ENCODE measurements at regions not wholly inside any gene's neighbourhood (a gene's known extent, or its start where the extent isn't known, plus 50 kb on each side); places are given as distances from the start of the nearest gene placed in this dataset.

DNA sequence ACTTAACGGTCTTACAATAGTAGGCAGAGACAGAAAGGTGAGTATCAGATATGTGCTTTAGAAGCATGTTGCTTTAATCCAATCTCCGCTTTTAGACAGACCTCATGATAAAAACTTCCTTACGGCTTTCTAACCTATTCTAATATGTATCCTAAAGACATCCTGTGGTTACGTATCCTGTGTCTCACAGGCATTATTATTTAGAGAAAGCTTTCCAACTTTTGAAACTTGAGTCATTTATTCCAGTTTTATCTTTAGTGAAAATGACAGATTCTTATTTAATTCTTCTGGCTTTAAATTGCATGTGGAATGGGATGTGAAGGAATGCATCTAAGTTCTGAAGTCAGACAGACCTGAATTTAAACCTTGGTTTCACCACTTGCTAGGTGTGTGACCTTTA, 118.9 kb downstream of the OTUD1 start:
- Histone ChIP-seq H3K4me3 (ENCODE audit: low read length) (no peak overlapping the region), H3F3A (ENCODE audit: insufficient read depth, low read length, poor library complexity, severe bottlenecking) (no peaks in the 10 kb centered on the region), H2AFZ (ENCODE audit: low read depth, low read length) (no peak overlapping the region), H3K36me3 (ENCODE audit: insufficient read depth, low read length) (no peaks in the 10 kb centered on the region), H3K9me2 (ENCODE audit: insufficient read depth, low read length) (no peaks in the 10 kb centered on the region), H3K27ac (ENCODE audit: low read length) (no peak overlapping the region), H3K9me3 (ENCODE audit: low read length) (peaks cover 5% of the 10 kb centered on the region), H4K20me1 (ENCODE audit: insufficient read depth) (no peaks in the 10 kb centered on the region), H3K4me2 (ENCODE audit: low read length) (no peak overlapping the region), H3K79me2 (replicated peaks; ENCODE audit: insufficient read depth, low read length) (no peaks in the 10 kb centered on the region), H3K9ac (ENCODE audit: low read length) (no peak overlapping the region), H3K27me3 (ENCODE audit: insufficient read depth, low read depth, low read length) (no peaks in the 10 kb centered on the region)
- TF ChIP-seq, protein P1, sequence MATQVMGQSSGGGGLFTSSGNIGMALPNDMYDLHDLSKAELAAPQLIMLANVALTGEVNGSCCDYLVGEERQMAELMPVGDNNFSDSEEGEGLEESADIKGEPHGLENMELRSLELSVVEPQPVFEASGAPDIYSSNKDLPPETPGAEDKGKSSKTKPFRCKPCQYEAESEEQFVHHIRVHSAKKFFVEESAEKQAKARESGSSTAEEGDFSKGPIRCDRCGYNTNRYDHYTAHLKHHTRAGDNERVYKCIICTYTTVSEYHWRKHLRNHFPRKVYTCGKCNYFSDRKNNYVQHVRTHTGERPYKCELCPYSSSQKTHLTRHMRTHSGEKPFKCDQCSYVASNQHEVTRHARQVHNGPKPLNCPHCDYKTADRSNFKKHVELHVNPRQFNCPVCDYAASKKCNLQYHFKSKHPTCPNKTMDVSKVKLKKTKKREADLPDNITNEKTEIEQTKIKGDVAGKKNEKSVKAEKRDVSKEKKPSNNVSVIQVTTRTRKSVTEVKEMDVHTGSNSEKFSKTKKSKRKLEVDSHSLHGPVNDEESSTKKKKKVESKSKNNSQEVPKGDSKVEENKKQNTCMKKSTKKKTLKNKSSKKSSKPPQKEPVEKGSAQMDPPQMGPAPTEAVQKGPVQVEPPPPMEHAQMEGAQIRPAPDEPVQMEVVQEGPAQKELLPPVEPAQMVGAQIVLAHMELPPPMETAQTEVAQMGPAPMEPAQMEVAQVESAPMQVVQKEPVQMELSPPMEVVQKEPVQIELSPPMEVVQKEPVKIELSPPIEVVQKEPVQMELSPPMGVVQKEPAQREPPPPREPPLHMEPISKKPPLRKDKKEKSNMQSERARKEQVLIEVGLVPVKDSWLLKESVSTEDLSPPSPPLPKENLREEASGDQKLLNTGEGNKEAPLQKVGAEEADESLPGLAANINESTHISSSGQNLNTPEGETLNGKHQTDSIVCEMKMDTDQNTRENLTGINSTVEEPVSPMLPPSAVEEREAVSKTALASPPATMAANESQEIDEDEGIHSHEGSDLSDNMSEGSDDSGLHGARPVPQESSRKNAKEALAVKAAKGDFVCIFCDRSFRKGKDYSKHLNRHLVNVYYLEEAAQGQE (IDR thresholded peaks at IDR 0.05; ENCODE audit: borderline replicate concordance), result no peak
- TF ChIP-seq EZH2 (IDR thresholded peaks at IDR 0.05; ENCODE audit: borderline replicate concordance, insufficient read depth, low read length, poor library complexity, severe bottlenecking) (no peak), TAF1 (IDR thresholded peaks at IDR 0.05; ENCODE audit: low read depth) (no peak), RAD21 (conservative IDR thresholded peaks at IDR 0.05) (no peak), POLR2AphosphoS5 (IDR thresholded peaks at IDR 0.05) (no peak), MXI1 (conservative IDR thresholded peaks at IDR 0.05; ENCODE audit: poor library complexity, severe bottlenecking) (no peak)
- TF ChIP-seq, protein P2, sequence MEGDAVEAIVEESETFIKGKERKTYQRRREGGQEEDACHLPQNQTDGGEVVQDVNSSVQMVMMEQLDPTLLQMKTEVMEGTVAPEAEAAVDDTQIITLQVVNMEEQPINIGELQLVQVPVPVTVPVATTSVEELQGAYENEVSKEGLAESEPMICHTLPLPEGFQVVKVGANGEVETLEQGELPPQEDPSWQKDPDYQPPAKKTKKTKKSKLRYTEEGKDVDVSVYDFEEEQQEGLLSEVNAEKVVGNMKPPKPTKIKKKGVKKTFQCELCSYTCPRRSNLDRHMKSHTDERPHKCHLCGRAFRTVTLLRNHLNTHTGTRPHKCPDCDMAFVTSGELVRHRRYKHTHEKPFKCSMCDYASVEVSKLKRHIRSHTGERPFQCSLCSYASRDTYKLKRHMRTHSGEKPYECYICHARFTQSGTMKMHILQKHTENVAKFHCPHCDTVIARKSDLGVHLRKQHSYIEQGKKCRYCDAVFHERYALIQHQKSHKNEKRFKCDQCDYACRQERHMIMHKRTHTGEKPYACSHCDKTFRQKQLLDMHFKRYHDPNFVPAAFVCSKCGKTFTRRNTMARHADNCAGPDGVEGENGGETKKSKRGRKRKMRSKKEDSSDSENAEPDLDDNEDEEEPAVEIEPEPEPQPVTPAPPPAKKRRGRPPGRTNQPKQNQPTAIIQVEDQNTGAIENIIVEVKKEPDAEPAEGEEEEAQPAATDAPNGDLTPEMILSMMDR (IDR thresholded peaks at IDR 0.05; ENCODE audit: poor library complexity, severe bottlenecking), result no peak

DNA sequence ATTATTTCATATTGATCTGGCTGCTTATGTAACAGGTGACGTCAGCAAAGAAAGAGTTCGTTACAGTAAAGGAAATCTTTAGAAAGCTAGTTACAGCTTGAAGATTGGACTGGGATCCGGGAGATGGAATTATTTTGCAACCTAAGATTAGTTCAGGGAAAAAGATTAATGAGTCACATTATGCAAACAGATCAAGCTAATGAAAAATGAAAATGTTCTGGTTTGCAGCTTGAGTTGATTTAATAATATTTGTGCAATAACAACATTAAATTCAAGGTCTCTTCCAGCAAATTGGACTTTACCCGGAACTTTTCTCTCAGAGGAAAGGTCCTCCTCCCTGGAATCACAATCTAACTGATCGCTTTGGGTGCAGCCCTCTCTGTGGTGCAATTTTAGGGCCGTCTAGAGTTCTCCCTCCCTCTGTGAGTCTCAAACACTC, 119.5 kb downstream of the OTUD1 start:
- H3K79me2 ChIP-seq (replicated peaks; ENCODE audit: insufficient read depth, low read length), result no peaks in the 10 kb centered on the region
- no peak overlapping the region for H3K4me3 ChIP-seq (ENCODE audit: low read length)
- no peaks in the 10 kb centered on the region for H4K20me1 ChIP-seq (ENCODE audit: insufficient read depth)
- H3K9me3 ChIP-seq (ENCODE audit: low read length), result peaks cover 5% of the 10 kb centered on the region
- no peaks in the 10 kb centered on the region for H3F3A ChIP-seq (ENCODE audit: insufficient read depth, low read length, poor library complexity, severe bottlenecking)
- no peaks in the 10 kb centered on the region for H3K27me3 ChIP-seq (ENCODE audit: insufficient read depth, low read depth, low read length)
- no peak overlapping the region for H3K27ac ChIP-seq (ENCODE audit: low read length)
- TF ChIP-seq POLR2AphosphoS5 (IDR thresholded peaks at IDR 0.05) (no peak), RAD21 (conservative IDR thresholded peaks at IDR 0.05) (no peak), SMC3 (conservative IDR thresholded peaks at IDR 0.05; ENCODE audit: poor library complexity) (no peak)
- TF ChIP-seq, protein P1 (IDR thresholded peaks at IDR 0.05; ENCODE audit: borderline replicate concordance), result no peak
- TF ChIP-seq, protein P2 (IDR thresholded peaks at IDR 0.05; ENCODE audit: poor library complexity, severe bottlenecking), result no peak
- H3K9me2 ChIP-seq (ENCODE audit: insufficient read depth, low read length), result no peaks in the 10 kb centered on the region
- H3K36me3 ChIP-seq (ENCODE audit: insufficient read depth, low read length), result no peaks in the 10 kb centered on the region
- no peak overlapping the region for H2AFZ ChIP-seq (ENCODE audit: low read depth, low read length)
- no peak overlapping the region for H3K9ac ChIP-seq (ENCODE audit: low read length)
- no peak overlapping the region for H3K4me2 ChIP-seq (ENCODE audit: low read length)

Measured in neural cell (in vitro differentiated cells).